ENCODE measurements at regions not wholly inside any gene's neighbourhood (a gene's known extent, or its start where the extent isn't known, plus 50 kb on each side); places are given as distances from the start of the nearest gene placed in this dataset.
"Not testable (repeated sequence)": the region's sequence is repeated elsewhere in the genome, so short reads cannot be mapped to it uniquely, and the experiment has no call there.

GRCh38 chr6:147961481-147962141, 381.0 kb upstream of the SASH1 start:
- no peak for TF ChIP-seq SPI1 (IDR thresholded peaks at IDR 0.05; ENCODE audit: borderline replicate concordance, low read depth)
- Histone ChIP-seq H3K27ac (replicated peaks) (no peak overlapping the region), H3K27me3 (ENCODE audit: insufficient read depth, poor library complexity, severe bottlenecking) (no peaks in the 10 kb centered on the region), H3K4me3 (replicated peaks; ENCODE audit: insufficient read depth, low read length) (no peak overlapping the region)
- DNase-seq (ENCODE audit: low read depth in 1 of 2, low spot score in 1 of 2): no peak

DNA sequence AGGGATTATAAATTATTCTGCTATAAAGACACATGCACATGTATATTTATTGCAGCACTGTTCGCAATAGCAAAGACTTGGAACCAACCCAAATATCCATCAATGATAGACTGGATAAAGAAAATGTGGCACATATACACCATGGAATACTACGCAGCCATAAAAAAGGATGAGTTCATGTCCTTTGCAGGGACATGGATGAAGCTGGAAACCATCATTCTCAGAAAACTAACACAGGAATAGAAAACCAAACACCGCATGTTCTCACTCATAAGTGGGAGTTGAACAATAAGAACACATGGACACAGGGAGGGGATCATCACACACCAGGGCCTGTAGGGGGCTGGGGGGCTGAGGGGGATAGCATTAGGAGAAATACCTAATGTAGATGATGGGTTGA, 377.2 kb upstream of the SASH1 start:
- not testable (repeated sequence) for H3K4me3 ChIP-seq (replicated peaks; ENCODE audit: insufficient read depth, low read length); H3K27ac ChIP-seq (replicated peaks); H3K27me3 ChIP-seq (ENCODE audit: insufficient read depth, poor library complexity, severe bottlenecking); DNase-seq (ENCODE audit: low read depth in 1 of 2, low spot score in 1 of 2)

DNA sequence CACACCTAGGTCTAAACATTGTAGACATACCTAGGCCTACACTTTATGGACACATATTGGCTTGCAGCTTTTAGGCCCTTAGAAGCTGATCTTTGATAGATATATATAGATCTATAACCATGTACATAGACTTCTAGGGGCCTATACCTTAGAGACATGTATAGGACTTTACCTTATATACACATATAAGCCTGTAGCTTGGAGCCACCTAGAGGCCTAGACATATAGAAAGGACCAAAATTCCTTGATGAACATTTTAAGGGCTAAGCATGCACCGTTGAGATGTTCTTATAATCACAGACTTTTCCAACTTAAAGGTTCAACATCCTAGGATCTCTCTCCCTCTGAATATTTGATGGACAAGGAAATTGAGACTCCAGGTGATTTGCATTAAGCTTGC, 371.7 kb upstream of the SASH1 start:
- no peak overlapping the region for H3K27ac ChIP-seq (replicated peaks)
- H3K4me3 ChIP-seq (replicated peaks; ENCODE audit: insufficient read depth, low read length): no peak overlapping the region
- H3K27me3 ChIP-seq (ENCODE audit: insufficient read depth, poor library complexity, severe bottlenecking): peaks cover 6% of the 10 kb centered on the region
- no peak for DNase-seq (ENCODE audit: low read depth in 1 of 2, low spot score in 1 of 2)
- TF ChIP-seq SPI1 (IDR thresholded peaks at IDR 0.05; ENCODE audit: borderline replicate concordance, low read depth): no peak

GRCh38 chr6:147972448-147972847, 370.2 kb upstream of the SASH1 start:
- H3K4me3 ChIP-seq (replicated peaks; ENCODE audit: insufficient read depth, low read length): no peak overlapping the region
- no peak overlapping the region for H3K27ac ChIP-seq (replicated peaks)
- no peak for DNase-seq (ENCODE audit: low read depth in 1 of 2, low spot score in 1 of 2)
- H3K27me3 ChIP-seq (ENCODE audit: insufficient read depth, poor library complexity, severe bottlenecking): peaks cover 6% of the 10 kb centered on the region
- no peak for TF ChIP-seq CTCF (IDR thresholded peaks at IDR 0.05; ENCODE audit: insufficient read depth, low read length)
- TF ChIP-seq SPI1 (IDR thresholded peaks at IDR 0.05; ENCODE audit: borderline replicate concordance, low read depth): no peak
- no peak for TF ChIP-seq POLR2AphosphoS5 (IDR thresholded peaks at IDR 0.05; ENCODE audit: low read depth)
- TF ChIP-seq GABPA (IDR thresholded peaks at IDR 0.05; ENCODE audit: low read depth): no peak
- no peak for TF ChIP-seq REST (IDR thresholded peaks at IDR 0.05; ENCODE audit: insufficient replicate concordance, low read depth)

DNA sequence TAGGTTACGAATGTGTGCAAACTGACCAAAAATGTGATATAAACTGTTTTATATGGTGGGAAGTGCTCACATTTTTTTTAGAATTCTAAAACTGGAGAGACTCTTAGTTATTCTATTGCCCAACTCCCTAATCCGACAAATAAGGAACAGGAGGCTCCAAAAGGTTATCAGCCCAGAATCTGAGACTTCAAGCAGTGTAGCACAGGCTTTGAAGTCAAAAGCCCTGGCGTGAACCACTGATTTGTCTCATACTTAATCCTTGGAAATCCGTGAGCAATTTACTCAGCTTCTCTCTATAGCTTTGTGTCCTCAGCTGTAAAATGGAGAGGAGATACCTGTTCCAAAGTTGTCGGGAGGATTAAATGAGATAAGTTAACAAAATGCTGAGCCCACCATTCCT, 368.8 kb upstream of the SASH1 start:
- DNase-seq (ENCODE audit: low read depth in 1 of 2, low spot score in 1 of 2): no peak
- Histone ChIP-seq H3K27me3 (ENCODE audit: insufficient read depth, poor library complexity, severe bottlenecking) (peaks cover 6% of the 10 kb centered on the region), H3K27ac (replicated peaks) (no peak overlapping the region), H3K4me3 (replicated peaks; ENCODE audit: insufficient read depth, low read length) (no peak overlapping the region)
- TF ChIP-seq REST (IDR thresholded peaks at IDR 0.05; ENCODE audit: insufficient replicate concordance, low read depth): no peak
- TF ChIP-seq SPI1 (IDR thresholded peaks at IDR 0.05; ENCODE audit: borderline replicate concordance, low read depth): no peak
- no peak for TF ChIP-seq POLR2AphosphoS5 (IDR thresholded peaks at IDR 0.05; ENCODE audit: low read depth)
- no peak for TF ChIP-seq GABPA (IDR thresholded peaks at IDR 0.05; ENCODE audit: low read depth)
- no peak for TF ChIP-seq CTCF (IDR thresholded peaks at IDR 0.05; ENCODE audit: insufficient read depth, low read length)

Measured in HL-60 (cell line).